Upper lobe of left lung (tissue), 6 donors: ENCODE measurements at regions not wholly inside any gene's neighbourhood (a gene's known extent, or its start where the extent isn't known, plus 50 kb on each side); places are given as distances from the start of the nearest gene placed in this dataset.

Source experiments
- ATAC-seq, 2 donors: fragments of 200-7000 bp; cut with Tn5 transposase; one replicate each; pipeline ENCODE4 v1.9.1; 2022; ENCODE audit warnings: mild to moderate bottlenecking in 2 of 2, moderate library complexity in 2 of 2; ENCODE audit not compliant: low FRiP score in 2 of 2
- DNase-seq, 2 donors: peaks; one replicate each; pipeline ENCODE4 v3.0.0-alpha.2; 2019 to 2020
- H3K27ac ChIP-seq, 4 donors: fragments of 200-600 bp; sonication (generic); one replicate each; pipeline ENCODE4 v1.5.1; 2016 to 2019
- H3K27me3 ChIP-seq, 4 donors: fragments of 200-600 bp; sonication (generic); one replicate each; pipeline ENCODE4 v1.5.1; 2017 to 2019
- H3K36me3 ChIP-seq, 4 donors: fragments of 200-600 bp; sonication (generic); one replicate each; pipeline ENCODE4 v1.5.1; 2016 to 2019
- H3K4me1 ChIP-seq, 4 donors: fragments of 200-600 bp; sonication (generic); one replicate each; pipeline ENCODE4 v1.5.1; 2018 to 2019
- H3K4me3 ChIP-seq, 4 donors: fragments of 200-600 bp; sonication (generic); one replicate each; pipeline ENCODE4 v1.5.1; 2017 to 2019; ENCODE audit warnings: mild to moderate bottlenecking in 2 of 4, moderate library complexity in 1 of 4
- H3K9me3 ChIP-seq, 4 donors: fragments of 200-600 bp; sonication (generic); one replicate each; pipeline ENCODE4 v1.5.1; 2018 to 2019
- CTCF ChIP-seq, 6 experiments: fragments of 450-650 bp in 4 of 6; fragments of 200-600 bp in 2 of 6; sonication (generic) in 2 of 6; IDR thresholded peaks; one replicate each; pipeline ENCODE4 v1.5.1; 2016 to 2019; ENCODE audit warnings: antibody characterized with exemption in 6 of 6
- EP300 ChIP-seq, 4 donors: sonication (generic); formaldehyde crosslinking; IDR thresholded peaks; one replicate each; pipeline ENCODE4 v1.5.1; 2017; ENCODE audit warnings: antibody characterized with exemption in 4 of 4, control low read depth in 2 of 4
- POLR2A ChIP-seq, 4 donors: fragments of 450-650 bp; IDR thresholded peaks; one replicate each; pipeline ENCODE4 v1.5.1; 2016 to 2017; ENCODE audit warnings: antibody characterized with exemption in 4 of 4, mild to moderate bottlenecking in 2 of 4
- POLR2AphosphoS5 ChIP-seq, 2 donors: sonication (generic); formaldehyde crosslinking; IDR thresholded peaks; one replicate each; pipeline ENCODE4 v1.5.1; 2017; ENCODE audit warnings: antibody characterized with exemption in 2 of 2
- WGBS, 2 donors: methylation state at CpG; one replicate each; pipeline ENCODE4 v1.1.5; 2017 to 2018; 5-methylcytosine and 5-hydroxymethylcytosine counted together
- donor health status: DM: no; HTN: no; CAD: no; lungs with moderate emphysema.
- donor health status: DM: no; HTN: yes; CAD: no; lungs with severe emphysema.

GRCh38 chr11:97109078-97109477, 719.3 kb downstream of the JRKL start:
- 74 to 81% methylated on average over 1 of the region's 1 CpG for WGBS, 2 donors
- Histone ChIP-seq H3K4me3 (no peak overlapping the region), H3K27me3 (no peaks in the 10 kb centered on the region), H3K36me3 (no peaks in the 10 kb centered on the region), H3K9me3 (no peaks in the 10 kb centered on the region), H3K27ac (no peak overlapping the region), H3K4me1 (no peaks in the 10 kb centered on the region)
- DNase-seq (no peak), ATAC-seq (no peak)
- TF ChIP-seq EP300 (IDR thresholded peaks at IDR 0.05) (no peak), CTCF (IDR thresholded peaks at IDR 0.05) (no peak), POLR2AphosphoS5 (IDR thresholded peaks at IDR 0.05) (no peak), POLR2A (IDR thresholded peaks at IDR 0.05) (no peak)

GRCh38 chr11:97110376-97110775, 720.6 kb downstream of the JRKL start:
- H3K36me3 ChIP-seq, result no peaks in the 10 kb centered on the region
- H3K27me3 ChIP-seq, result no peaks in the 10 kb centered on the region
- no peak overlapping the region for H3K27ac ChIP-seq
- 78% methylated on average over 4 of the region's 4 CpGs for WGBS, 2 donors
- no peaks in the 10 kb centered on the region for H3K4me1 ChIP-seq
- H3K4me3 ChIP-seq, result no peak overlapping the region
- no peak for TF ChIP-seq POLR2AphosphoS5 (IDR thresholded peaks at IDR 0.05)
- TF ChIP-seq CTCF (IDR thresholded peaks at IDR 0.05), result no peak
- TF ChIP-seq EP300 (IDR thresholded peaks at IDR 0.05), result no peak
- no peak for TF ChIP-seq POLR2A (IDR thresholded peaks at IDR 0.05)
- no peaks in the 10 kb centered on the region for H3K9me3 ChIP-seq
- DNase-seq, result no peak
- ATAC-seq, result no peak

GRCh38 chr11:97111559-97111958, 721.7 kb downstream of the JRKL start:
- TF ChIP-seq POLR2AphosphoS5 (IDR thresholded peaks at IDR 0.05) (no peak), EP300 (IDR thresholded peaks at IDR 0.05) (no peak), POLR2A (IDR thresholded peaks at IDR 0.05) (no peak), CTCF (IDR thresholded peaks at IDR 0.05) (no peak)
- 87 to 92% methylated on average over 11 of the region's 11 CpGs for WGBS, 2 donors
- no peaks in the 10 kb centered on the region for H3K36me3 ChIP-seq
- H3K27ac ChIP-seq, result no peak overlapping the region
- no peaks in the 10 kb centered on the region for H3K9me3 ChIP-seq
- H3K27me3 ChIP-seq, result no peaks in the 10 kb centered on the region
- H3K4me3 ChIP-seq, result no peak overlapping the region
- DNase-seq (no peak), ATAC-seq (no peak)
- H3K4me1 ChIP-seq, result no peaks in the 10 kb centered on the region

GRCh38 chr11:97118614-97119200, 728.9 kb downstream of the JRKL start:
- Histone ChIP-seq H3K4me3 (no peak overlapping the region), H3K27me3 (no peaks in the 10 kb centered on the region), H3K36me3 (no peaks in the 10 kb centered on the region), H3K4me1 (no peaks in the 10 kb centered on the region), H3K27ac (no peak overlapping the region), H3K9me3 (no peaks in the 10 kb centered on the region)
- 61 to 64% methylated on average over 2 of the region's 2 CpGs for WGBS, 2 donors
- ATAC-seq (no peak), DNase-seq (no peak)
- no peak for TF ChIP-seq CTCF (IDR thresholded peaks at IDR 0.05)
- no peak for TF ChIP-seq EP300 (IDR thresholded peaks at IDR 0.05)
- TF ChIP-seq POLR2A (IDR thresholded peaks at IDR 0.05), result no peak
- no peak for TF ChIP-seq POLR2AphosphoS5 (IDR thresholded peaks at IDR 0.05)

GRCh38 chr11:97123237-97123636, 733.4 kb downstream of the JRKL start:
- TF ChIP-seq POLR2A (IDR thresholded peaks at IDR 0.05), result no peak
- TF ChIP-seq POLR2AphosphoS5 (IDR thresholded peaks at IDR 0.05), result no peak
- no peak for TF ChIP-seq CTCF (IDR thresholded peaks at IDR 0.05)
- TF ChIP-seq EP300 (IDR thresholded peaks at IDR 0.05), result no peak
- DNase-seq (no peak), ATAC-seq (no peak)
- Histone ChIP-seq H3K4me3 (no peak overlapping the region), H3K36me3 (no peaks in the 10 kb centered on the region), H3K9me3 (no peaks in the 10 kb centered on the region), H3K4me1 (no peaks in the 10 kb centered on the region), H3K27ac (no peak overlapping the region), H3K27me3 (no peaks in the 10 kb centered on the region)
- WGBS, 2 donors, result 21 to 28% methylated on average over 2 of the region's 2 CpGs
